ENCODE measurements at regions not wholly inside any gene's neighbourhood (a gene's known extent, or its start where the extent isn't known, plus 50 kb on each side); places are given as distances from the start of the nearest gene placed in this dataset.

DNA sequence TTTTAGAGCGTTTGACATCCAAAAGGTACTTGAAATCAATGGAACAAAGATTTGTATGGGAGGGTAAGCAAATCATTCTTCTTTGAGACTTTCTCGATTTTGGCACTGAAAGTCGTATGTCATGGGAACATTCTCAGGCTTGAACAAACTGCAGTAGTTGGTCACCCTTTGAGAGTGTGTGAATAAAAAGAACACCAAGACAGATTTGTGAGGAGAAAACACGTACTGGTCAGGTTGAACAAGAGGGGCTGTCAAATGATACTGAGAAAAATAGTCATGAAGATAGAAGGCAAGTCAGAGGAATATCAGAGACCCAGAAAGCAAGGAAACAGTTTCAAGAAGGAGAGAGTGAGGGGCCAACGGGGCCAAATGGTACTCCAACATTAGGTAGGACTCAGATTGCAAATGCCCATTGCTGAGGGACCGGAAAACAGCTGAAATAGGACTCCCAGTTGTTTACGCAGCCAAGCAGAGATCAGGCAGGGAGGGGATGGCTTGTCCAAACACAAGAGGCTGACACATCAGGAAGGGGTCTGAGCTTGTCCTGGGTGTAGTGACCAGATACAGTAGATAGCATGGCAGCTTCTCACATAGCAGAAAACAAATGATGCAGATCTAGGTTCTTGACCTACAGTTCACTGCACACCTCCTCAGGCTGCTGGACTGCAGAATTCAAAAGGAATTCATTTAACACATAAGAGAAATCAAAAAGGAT is 74.5 kb upstream of the MYOCD start:
- no peak overlapping the region for H3K27ac ChIP-seq
- TF ChIP-seq, protein P1, sequence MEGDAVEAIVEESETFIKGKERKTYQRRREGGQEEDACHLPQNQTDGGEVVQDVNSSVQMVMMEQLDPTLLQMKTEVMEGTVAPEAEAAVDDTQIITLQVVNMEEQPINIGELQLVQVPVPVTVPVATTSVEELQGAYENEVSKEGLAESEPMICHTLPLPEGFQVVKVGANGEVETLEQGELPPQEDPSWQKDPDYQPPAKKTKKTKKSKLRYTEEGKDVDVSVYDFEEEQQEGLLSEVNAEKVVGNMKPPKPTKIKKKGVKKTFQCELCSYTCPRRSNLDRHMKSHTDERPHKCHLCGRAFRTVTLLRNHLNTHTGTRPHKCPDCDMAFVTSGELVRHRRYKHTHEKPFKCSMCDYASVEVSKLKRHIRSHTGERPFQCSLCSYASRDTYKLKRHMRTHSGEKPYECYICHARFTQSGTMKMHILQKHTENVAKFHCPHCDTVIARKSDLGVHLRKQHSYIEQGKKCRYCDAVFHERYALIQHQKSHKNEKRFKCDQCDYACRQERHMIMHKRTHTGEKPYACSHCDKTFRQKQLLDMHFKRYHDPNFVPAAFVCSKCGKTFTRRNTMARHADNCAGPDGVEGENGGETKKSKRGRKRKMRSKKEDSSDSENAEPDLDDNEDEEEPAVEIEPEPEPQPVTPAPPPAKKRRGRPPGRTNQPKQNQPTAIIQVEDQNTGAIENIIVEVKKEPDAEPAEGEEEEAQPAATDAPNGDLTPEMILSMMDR (IDR thresholded peaks at IDR 0.05), result no peak
- ATAC-seq (no peak), DNase-seq (no peak)
- no peak overlapping the region for H3K4me3 ChIP-seq
- H3K9me3 ChIP-seq, result no peaks in the 10 kb centered on the region
- intact Hi-C loops (cut with DNase I), result no loop called here
- H3K27me3 ChIP-seq (ENCODE audit: low read depth), result no peaks in the 10 kb centered on the region
- no peaks in the 10 kb centered on the region for H3K4me1 ChIP-seq
- no peaks in the 10 kb centered on the region for H3K36me3 ChIP-seq

DNA sequence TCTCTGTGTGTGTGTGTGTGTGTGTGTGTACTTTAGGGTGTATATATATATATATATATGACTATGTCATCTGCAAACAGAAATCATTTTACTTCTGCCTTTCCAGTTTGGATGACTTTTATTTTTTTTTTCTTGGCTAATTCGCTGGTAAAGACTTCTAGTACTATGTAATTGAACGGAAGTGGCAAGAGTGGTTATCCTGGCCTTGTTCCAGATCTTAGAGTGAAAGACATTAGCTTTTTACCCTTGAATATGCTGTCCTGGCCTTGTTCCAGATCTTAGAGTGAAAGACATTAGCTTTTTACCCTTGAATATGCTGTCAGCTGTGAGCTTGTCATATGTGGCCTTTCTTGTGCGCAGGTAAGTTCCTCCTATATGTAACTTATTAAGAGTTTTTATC is 72.7 kb upstream of the MYOCD start:
- Histone ChIP-seq H3K4me3 (no peak overlapping the region), H3K4me1 (no peaks in the 10 kb centered on the region), H3K27me3 (ENCODE audit: low read depth) (no peaks in the 10 kb centered on the region), H3K27ac (no peak overlapping the region), H3K36me3 (no peaks in the 10 kb centered on the region), H3K9me3 (no peaks in the 10 kb centered on the region)
- no peak for DNase-seq
- TF ChIP-seq, protein P1 (IDR thresholded peaks at IDR 0.05), result no peak
- intact Hi-C loops (cut with DNase I), result no loop called here
- no peak for ATAC-seq

DNA sequence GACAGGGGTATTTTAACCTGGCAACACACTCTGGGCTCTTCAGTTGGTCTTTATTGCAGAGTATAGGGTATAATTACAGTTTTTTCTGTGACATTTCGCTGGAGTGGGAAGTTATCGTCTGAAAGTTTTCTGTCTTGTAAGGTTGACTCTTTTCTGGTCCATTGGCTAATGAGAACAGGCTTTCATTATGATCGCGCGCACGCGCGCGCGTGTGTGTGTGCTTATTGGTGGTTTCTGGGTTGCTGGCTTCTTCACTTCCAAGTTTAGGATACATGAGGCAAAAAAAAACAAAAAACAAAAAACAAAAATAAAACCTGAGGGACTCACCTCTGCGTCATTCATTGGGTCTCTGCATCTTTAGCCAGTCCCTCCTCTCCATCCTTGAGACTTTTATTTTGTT is 68.7 kb upstream of the MYOCD start:
- H3K36me3 ChIP-seq, result no peaks in the 10 kb centered on the region
- H3K4me1 ChIP-seq, result no peaks in the 10 kb centered on the region
- peaks cover 4% of the 10 kb centered on the region for H3K27me3 ChIP-seq (ENCODE audit: low read depth)
- no peak for DNase-seq
- TF ChIP-seq, protein P1 (IDR thresholded peaks at IDR 0.05), result no peak
- intact Hi-C loops (cut with DNase I), result no loop called here
- no peaks in the 10 kb centered on the region for H3K9me3 ChIP-seq
- no peak overlapping the region for H3K4me3 ChIP-seq
- H3K27ac ChIP-seq, result no peak overlapping the region
- no peak for ATAC-seq

DNA sequence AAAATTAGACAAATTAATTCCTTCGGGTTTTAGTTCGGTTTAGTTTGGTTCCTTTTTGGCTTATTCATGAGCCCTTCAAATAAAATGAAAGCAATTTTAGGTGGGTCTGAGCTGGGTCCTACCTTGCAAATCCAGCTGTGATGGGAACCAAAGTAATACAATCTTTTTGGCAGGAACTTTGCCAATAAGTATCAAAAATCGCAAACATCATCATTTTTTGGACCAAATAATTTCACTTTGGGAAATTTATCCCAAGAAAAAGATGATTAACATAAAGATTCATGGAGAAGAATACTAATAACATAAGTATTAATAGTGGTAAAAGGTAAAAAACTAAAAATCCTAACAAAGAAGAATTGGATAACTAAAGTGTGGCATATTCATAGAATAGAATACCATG is 67.8 kb upstream of the MYOCD start:
- intact Hi-C loops (cut with DNase I), result no loop called here
- no peak for ATAC-seq

DNA sequence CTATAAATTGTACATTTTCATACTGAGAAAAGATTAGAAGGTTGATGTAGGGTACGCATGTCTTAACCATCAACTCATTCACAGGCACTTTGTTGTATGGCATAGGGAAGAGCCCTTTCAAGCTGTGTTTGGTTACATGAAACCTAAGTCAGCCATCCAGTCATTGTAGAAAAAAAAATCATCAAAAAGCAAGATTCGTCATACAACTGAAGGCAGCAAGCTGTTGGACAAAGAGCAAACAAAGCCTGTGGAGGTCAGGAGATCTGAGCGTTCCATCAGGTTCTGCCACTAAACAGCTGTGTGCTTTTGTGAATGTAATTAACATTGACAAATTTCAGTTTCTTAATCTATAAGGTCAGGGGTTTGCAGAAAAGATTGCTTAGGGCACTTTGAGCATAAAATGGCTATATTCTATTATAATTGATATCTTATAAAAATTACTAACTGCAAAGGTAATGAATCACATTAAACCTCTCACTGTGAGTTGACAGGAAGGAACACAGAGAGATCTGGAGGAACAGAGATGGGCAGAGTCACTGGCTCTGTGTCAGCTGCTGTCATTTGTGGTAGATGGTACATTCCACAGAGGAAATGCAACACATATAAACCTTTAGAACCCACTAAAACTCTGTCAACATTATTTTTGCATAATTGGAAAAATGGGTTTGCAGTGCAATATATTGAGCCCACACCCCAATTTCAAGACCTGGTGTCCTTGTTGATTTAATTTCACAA is 66.3 kb upstream of the MYOCD start:
- TF ChIP-seq, protein P1 (IDR thresholded peaks at IDR 0.05), result no peak
- Histone ChIP-seq H3K27ac (no peak overlapping the region), H3K36me3 (no peaks in the 10 kb centered on the region), H3K27me3 (ENCODE audit: low read depth) (peaks cover 7% of the 10 kb centered on the region), H3K4me3 (no peak overlapping the region), H3K4me1 (no peaks in the 10 kb centered on the region), H3K9me3 (no peaks in the 10 kb centered on the region)
- intact Hi-C loops (cut with DNase I), result no loop called here
- no peak for ATAC-seq
- DNase-seq, result no peak

More for the DNA sequence above, 67.8 kb upstream of the MYOCD start:
- H3K4me3 ChIP-seq, result no peak overlapping the region
- no peaks in the 10 kb centered on the region for H3K4me1 ChIP-seq
- H3K27ac ChIP-seq, result no peak overlapping the region
- no peaks in the 10 kb centered on the region for H3K36me3 ChIP-seq
- TF ChIP-seq, protein P1 (IDR thresholded peaks at IDR 0.05), result no peak
- no peak for DNase-seq
- H3K9me3 ChIP-seq, result no peaks in the 10 kb centered on the region
- H3K27me3 ChIP-seq (ENCODE audit: low read depth), result peaks cover 7% of the 10 kb centered on the region

All from lower lobe of right lung (tissue), 2 donors.